GM12878 (cell line): ENCODE measurements at regions not wholly inside any gene's neighbourhood (a gene's known extent, or its start where the extent isn't known, plus 50 kb on each side); places are given as distances from the start of the nearest gene placed in this dataset.

ENCODE experiments used
- ATAC-seq: fragments of 200-7000 bp; cut with Tn5 transposase; 3 replicates; pipeline ENCODE4 v1.9.1; 2020; ENCODE audit warnings: mild to moderate bottlenecking, moderate library complexity
- BruUV-seq: library from RNA; stranded (reverse); fragments of 400-500 nt; replicated peaks from 2 replicates; lab custom pipeline; 2021; lab: Mats Ljungman, UMichigan
- CTCF ChIA-PET: fragments of 300-600 bp; sonication (Branson Sonifier 250); formaldehyde crosslinking; extraction: SDS; loops from one replicate; lab custom pipeline; 2021; ENCODE audit warnings: inconsistent platforms; lab: Yijun Ruan, JAX
- POLR2A ChIA-PET: fragments of 350-600 bp; formaldehyde crosslinking; extraction: SDS; loops from one replicate; lab custom pipeline; 2021; ENCODE audit warnings: inconsistent platforms; lab: Charles Lee
- RAD21 ChIA-PET: fragments of 300-600 bp; sonication (Branson Sonifier 250); formaldehyde crosslinking; loops from one replicate; lab custom pipeline; 2023; ENCODE audit warnings: antibody characterized with exemption; ENCODE audit not compliant: unreplicated experiment; lab: Charles Lee
- SMC1A ChIA-PET: fragments of 300-600 bp; sonication (Branson Sonifier 250); formaldehyde crosslinking; loops from one replicate; lab custom pipeline; 2023; ENCODE audit not compliant: unreplicated experiment, uncharacterized antibody; lab: Charles Lee
- DNase-seq: peaks from one replicate; pipeline ENCODE4 v3.0.0-alpha.2; 2011; ENCODE audit warnings: low read depth, low spot score
- FAIRE-seq: peaks from 3 replicates; lab custom pipeline; 2011; peaks lifted over from hg19 to GRCh38; lab: Jason Lieb, UNC
- H2AFZ ChIP-seq: 2 replicates; pipeline ENCODE4 v1.6.0; 2011; ENCODE audit warnings: low read depth, low read length, control low read depth; ENCODE audit not compliant: control insufficient read depth
- H3K27ac ChIP-seq: 2 replicates; pipeline ENCODE4 v1.5.1; 2011; ENCODE audit warnings: control low read depth; ENCODE audit not compliant: control insufficient read depth, insufficient read depth
- H3K27me3 ChIP-seq, 2 experiments: replicated peaks in 1 of 2; 2 replicates each; pipeline versions ENCODE4 v1.6.0 to v1.6.1; 2011; ENCODE audit warnings: low read length in 1 of 2; ENCODE audit not compliant: control insufficient read depth in 2 of 2, insufficient read depth in 2 of 2
- H3K36me3 ChIP-seq, 2 experiments: 2 replicates each; pipeline ENCODE4 v1.5.1; 2011; ENCODE audit warnings: low read length in 1 of 2; ENCODE audit not compliant: control insufficient read depth in 2 of 2, insufficient read depth in 2 of 2
- H3K4me1 ChIP-seq: 2 replicates; pipeline ENCODE4 v1.6.1; 2011; ENCODE audit warnings: mild to moderate bottlenecking, low read length, moderate library complexity, mixed read lengths; ENCODE audit not compliant: control insufficient read depth, insufficient read depth
- H3K4me2 ChIP-seq: 2 replicates; pipeline ENCODE4 v1.6.0; 2011; ENCODE audit warnings: control low read depth; ENCODE audit not compliant: control insufficient read depth, insufficient read depth
- H3K4me3 ChIP-seq: fragments of 200-600 bp; sonication (generic); 2 replicates; pipeline ENCODE4 v1.5.1; 2016
- H3K79me2 ChIP-seq: 2 replicates; pipeline ENCODE4 v1.6.0; 2011; ENCODE audit warnings: low read length; ENCODE audit not compliant: control insufficient read depth, insufficient read depth
- H3K9ac ChIP-seq: 2 replicates; pipeline ENCODE4 v1.8.0; 2011; ENCODE audit warnings: low read length, control low read depth, mixed read lengths; ENCODE audit not compliant: control insufficient read depth, insufficient read depth
- H3K9me3 ChIP-seq: replicated peaks from 3 replicates; pipeline ENCODE4 v1.5.1; 2011; ENCODE audit warnings: mild to moderate bottlenecking, low read length; ENCODE audit not compliant: control insufficient read depth, insufficient read depth
- H4K20me1 ChIP-seq: 2 replicates; pipeline ENCODE4 v1.6.0; 2011; ENCODE audit not compliant: control insufficient read depth, insufficient read depth
- ASH2L ChIP-seq: fragments of 300-600, 200-600 bp; sonication (generic); IDR thresholded peaks from 2 replicates; pipeline ENCODE4 v1.6.1; 2017; ENCODE audit warnings: low read depth, mild to moderate bottlenecking, borderline replicate concordance
- CBX5 ChIP-seq: sonication (generic); IDR thresholded peaks from 2 replicates; pipeline ENCODE4 v1.6.1; 2016; ENCODE audit warnings: low read depth, moderate library complexity, mild to moderate bottlenecking, inconsistent platforms
- EGR1 ChIP-seq, 2 experiments: IDR thresholded peaks; 1 replicate in 1 of 2; 2 replicates in 1 of 2; pipeline ENCODE4 v1.6.1; 2011 to 2012; ENCODE audit warnings: low read depth in 2 of 2, low read length in 2 of 2, borderline replicate concordance in 1 of 2, mild to moderate bottlenecking in 1 of 2, moderate library complexity in 1 of 2
- MLLT1 ChIP-seq: fragments of 450-650 bp; IDR thresholded peaks from 2 replicates; pipeline ENCODE4 v1.6.1; 2016; ENCODE audit warnings: mild to moderate bottlenecking
- NBN ChIP-seq: fragments of 450-650 bp; IDR thresholded peaks from 2 replicates; pipeline ENCODE4 v1.6.1; 2016
- STAT1 ChIP-seq: fragments of 450-650 bp; conservative IDR thresholded peaks from 2 replicates; pipeline ENCODE4 v1.6.1; 2014; ENCODE audit warnings: antibody characterized with exemption, mild to moderate bottlenecking
- ZNF592 ChIP-seq: fragments of 450-650 bp; IDR thresholded peaks from 2 replicates; pipeline ENCODE4 v1.6.1; 2017; ENCODE audit warnings: mild to moderate bottlenecking, moderate library complexity
- WGBS: methylation state at CpG from one replicate; pipeline ENCODE4 v1.1.6; 2016; ENCODE audit warnings: low lambda C conversion rate; ENCODE audit not compliant: insufficient replicate concordance, insufficient coverage; ENCODE audit errors: missing lambda C conversion rate; 5-methylcytosine and 5-hydroxymethylcytosine counted together
- in situ Hi-C: fragments of 300-500 bp; cut with MboI; formaldehyde crosslinking; loops from 9 replicates; pipeline ENCODE4 v1.14.3; 2018; ENCODE audit warnings: mixed read lengths
- intact Hi-C: fragments of 100-400 bp; cut with micrococcal nuclease; formaldehyde crosslinking; loops from one replicate; pipeline ENCODE4 v1.14.2; 2022; ENCODE audit not compliant: unreplicated experiment
- TF ChIP-seq, protein P1 (sequence below): fragments of 450-650 bp; IDR thresholded peaks from 2 replicates; pipeline ENCODE4 v1.6.1; 2016; ENCODE audit warnings: mild to moderate bottlenecking, moderate library complexity, borderline replicate concordance
- TF ChIP-seq, protein P2 (sequence below), 3 experiments: IDR thresholded peaks in 2 of 3; conservative IDR thresholded peaks in 1 of 3; 2 replicates each; pipeline ENCODE4 v1.5.1; 2011; ENCODE audit warnings: low read depth in 3 of 3, low read length in 3 of 3, mild to moderate bottlenecking in 3 of 3, control low read depth in 2 of 3, moderate library complexity in 2 of 3, inconsistent platforms in 1 of 3, mixed read lengths in 1 of 3; ENCODE audit not compliant: control insufficient read depth in 2 of 3, insufficient read depth in 1 of 3; ENCODE audit errors: extremely low read depth in 1 of 3
- TF ChIP-seq, protein P3 (sequence below): IDR thresholded peaks from 2 replicates; pipeline ENCODE4 v1.6.1; 2011; ENCODE audit warnings: mild to moderate bottlenecking, low read depth, low read length, moderate library complexity; ENCODE audit not compliant: insufficient replicate concordance

GRCh38 chr20:60191014-60191413 lies 232.8 kb downstream of the CDH26 start:
- no peak for DNase-seq
- H2AFZ ChIP-seq: no peak overlapping the region
- no peak overlapping the region for H3K4me3 ChIP-seq
- in situ Hi-C loops (no loop called here), intact Hi-C loops (no loop called here)
- no peak overlapping the region for H3K27ac ChIP-seq
- H3K9ac ChIP-seq: no peak overlapping the region
- 2% methylated on average over 3 of the region's 3 CpGs for WGBS
- ChIA-PET POLR2A (no interaction called here), SMC1A (no interaction called here), CTCF (no interaction called here), RAD21 (no interaction called here)
- no TSS peak for BruUV-seq
- no peaks in the 10 kb centered on the region for H3K27me3 ChIP-seq
- ATAC-seq: no peak
- no peaks in the 10 kb centered on the region for H3K79me2 ChIP-seq
- H3K4me2 ChIP-seq: no peak overlapping the region
- H3K9me3 ChIP-seq: no peaks in the 10 kb centered on the region
- no peaks in the 10 kb centered on the region for H3K4me1 ChIP-seq
- H4K20me1 ChIP-seq: no peaks in the 10 kb centered on the region
- no peaks in the 10 kb centered on the region for H3K36me3 ChIP-seq
- FAIRE-seq: no peak
- TF ChIP-seq CBX5: no peak
- TF ChIP-seq, protein P1, sequence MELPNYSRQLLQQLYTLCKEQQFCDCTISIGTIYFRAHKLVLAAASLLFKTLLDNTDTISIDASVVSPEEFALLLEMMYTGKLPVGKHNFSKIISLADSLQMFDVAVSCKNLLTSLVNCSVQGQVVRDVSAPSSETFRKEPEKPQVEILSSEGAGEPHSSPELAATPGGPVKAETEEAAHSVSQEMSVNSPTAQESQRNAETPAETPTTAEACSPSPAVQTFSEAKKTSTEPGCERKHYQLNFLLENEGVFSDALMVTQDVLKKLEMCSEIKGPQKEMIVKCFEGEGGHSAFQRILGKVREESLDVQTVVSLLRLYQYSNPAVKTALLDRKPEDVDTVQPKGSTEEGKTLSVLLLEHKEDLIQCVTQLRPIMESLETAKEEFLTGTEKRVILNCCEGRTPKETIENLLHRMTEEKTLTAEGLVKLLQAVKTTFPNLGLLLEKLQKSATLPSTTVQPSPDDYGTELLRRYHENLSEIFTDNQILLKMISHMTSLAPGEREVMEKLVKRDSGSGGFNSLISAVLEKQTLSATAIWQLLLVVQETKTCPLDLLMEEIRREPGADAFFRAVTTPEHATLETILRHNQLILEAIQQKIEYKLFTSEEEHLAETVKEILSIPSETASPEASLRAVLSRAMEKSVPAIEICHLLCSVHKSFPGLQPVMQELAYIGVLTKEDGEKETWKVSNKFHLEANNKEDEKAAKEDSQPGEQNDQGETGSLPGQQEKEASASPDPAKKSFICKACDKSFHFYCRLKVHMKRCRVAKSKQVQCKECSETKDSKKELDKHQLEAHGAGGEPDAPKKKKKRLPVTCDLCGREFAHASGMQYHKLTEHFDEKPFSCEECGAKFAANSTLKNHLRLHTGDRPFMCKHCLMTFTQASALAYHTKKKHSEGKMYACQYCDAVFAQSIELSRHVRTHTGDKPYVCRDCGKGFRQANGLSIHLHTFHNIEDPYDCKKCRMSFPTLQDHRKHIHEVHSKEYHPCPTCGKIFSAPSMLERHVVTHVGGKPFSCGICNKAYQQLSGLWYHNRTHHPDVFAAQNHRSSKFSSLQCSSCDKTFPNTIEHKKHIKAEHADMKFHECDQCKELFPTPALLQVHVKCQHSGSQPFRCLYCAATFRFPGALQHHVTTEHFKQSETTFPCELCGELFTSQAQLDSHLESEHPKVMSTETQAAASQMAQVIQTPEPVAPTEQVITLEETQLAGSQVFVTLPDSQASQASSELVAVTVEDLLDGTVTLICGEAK: no peak
- no peak for TF ChIP-seq ASH2L
- TF ChIP-seq, protein P2, sequence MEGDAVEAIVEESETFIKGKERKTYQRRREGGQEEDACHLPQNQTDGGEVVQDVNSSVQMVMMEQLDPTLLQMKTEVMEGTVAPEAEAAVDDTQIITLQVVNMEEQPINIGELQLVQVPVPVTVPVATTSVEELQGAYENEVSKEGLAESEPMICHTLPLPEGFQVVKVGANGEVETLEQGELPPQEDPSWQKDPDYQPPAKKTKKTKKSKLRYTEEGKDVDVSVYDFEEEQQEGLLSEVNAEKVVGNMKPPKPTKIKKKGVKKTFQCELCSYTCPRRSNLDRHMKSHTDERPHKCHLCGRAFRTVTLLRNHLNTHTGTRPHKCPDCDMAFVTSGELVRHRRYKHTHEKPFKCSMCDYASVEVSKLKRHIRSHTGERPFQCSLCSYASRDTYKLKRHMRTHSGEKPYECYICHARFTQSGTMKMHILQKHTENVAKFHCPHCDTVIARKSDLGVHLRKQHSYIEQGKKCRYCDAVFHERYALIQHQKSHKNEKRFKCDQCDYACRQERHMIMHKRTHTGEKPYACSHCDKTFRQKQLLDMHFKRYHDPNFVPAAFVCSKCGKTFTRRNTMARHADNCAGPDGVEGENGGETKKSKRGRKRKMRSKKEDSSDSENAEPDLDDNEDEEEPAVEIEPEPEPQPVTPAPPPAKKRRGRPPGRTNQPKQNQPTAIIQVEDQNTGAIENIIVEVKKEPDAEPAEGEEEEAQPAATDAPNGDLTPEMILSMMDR (IDR thresholded peaks at IDR 0.05 in 2 of 3, conservative IDR thresholded peaks at IDR 0.05 in 1 of 3; ENCODE audit: control insufficient read depth in 2 of 3, extremely low read depth in 1 of 3, insufficient read depth in 1 of 3, low read depth in 3 of 3, low read length in 3 of 3): no peak
- TF ChIP-seq ZNF592: no peak
- no peak for TF ChIP-seq EGR1 (IDR thresholded peaks at IDR 0.05; ENCODE audit: borderline replicate concordance in 1 of 2, low read depth in 2 of 2, low read length in 2 of 2)
- no peak for TF ChIP-seq NBN
- no peak for TF ChIP-seq STAT1
- TF ChIP-seq MLLT1: no peak
- TF ChIP-seq, protein P3, sequence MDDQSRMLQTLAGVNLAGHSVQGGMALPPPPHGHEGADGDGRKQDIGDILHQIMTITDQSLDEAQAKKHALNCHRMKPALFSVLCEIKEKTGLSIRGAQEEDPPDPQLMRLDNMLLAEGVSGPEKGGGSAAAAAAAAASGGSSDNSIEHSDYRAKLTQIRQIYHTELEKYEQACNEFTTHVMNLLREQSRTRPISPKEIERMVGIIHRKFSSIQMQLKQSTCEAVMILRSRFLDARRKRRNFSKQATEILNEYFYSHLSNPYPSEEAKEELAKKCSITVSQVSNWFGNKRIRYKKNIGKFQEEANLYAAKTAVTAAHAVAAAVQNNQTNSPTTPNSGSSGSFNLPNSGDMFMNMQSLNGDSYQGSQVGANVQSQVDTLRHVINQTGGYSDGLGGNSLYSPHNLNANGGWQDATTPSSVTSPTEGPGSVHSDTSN: no peak
